Stimulated activated CD4-positive, alpha-beta T cell treated with anti-CD3 and anti-CD28 coated beads, Interleukin-12 subunit alpha, Interleukin-12 subunit beta, amount 100 ng/mL, for 4 hours (primary cell): ENCODE measurements at regions not wholly inside any gene's neighbourhood (a gene's known extent, or its start where the extent isn't known, plus 50 kb on each side); places are given as distances from the start of the nearest gene placed in this dataset.
"Not testable (repeated sequence)": the region's sequence is repeated elsewhere in the genome, so short reads cannot be mapped to it uniquely, and the experiment has no call there.

Experiments
- DNase-seq: peaks from one replicate; pipeline ENCODE4 v3.0.0-alpha.2; 2020

GRCh38 chr2:7609556-7609955 lies 692.3 kb downstream of the RNF144A start:
- no peak for DNase-seq

GRCh38 chr2:7609974-7610373 lies 692.8 kb downstream of the RNF144A start:
- no peak for DNase-seq

DNA sequence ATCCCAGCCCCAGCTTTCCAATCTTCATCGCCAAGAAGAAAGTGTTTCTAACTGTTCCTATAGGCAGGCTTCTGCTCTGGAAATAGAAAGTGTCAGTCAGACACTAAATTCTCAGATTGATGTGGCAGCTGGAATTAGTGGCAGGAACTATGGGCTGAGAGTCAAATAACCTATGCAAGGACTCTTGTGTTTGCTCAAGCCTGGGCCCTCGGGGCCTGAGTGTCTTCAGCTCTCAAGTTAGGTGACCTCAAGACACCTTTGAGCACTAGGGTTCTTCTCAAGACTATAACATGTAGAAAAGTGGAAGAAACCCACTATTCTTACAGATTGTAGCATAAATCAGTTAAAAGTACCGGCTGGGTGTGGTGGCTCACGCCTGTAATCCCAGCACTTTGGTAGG lies 694.5 kb downstream of the RNF144A start:
- DNase-seq, result no peak

DNA sequence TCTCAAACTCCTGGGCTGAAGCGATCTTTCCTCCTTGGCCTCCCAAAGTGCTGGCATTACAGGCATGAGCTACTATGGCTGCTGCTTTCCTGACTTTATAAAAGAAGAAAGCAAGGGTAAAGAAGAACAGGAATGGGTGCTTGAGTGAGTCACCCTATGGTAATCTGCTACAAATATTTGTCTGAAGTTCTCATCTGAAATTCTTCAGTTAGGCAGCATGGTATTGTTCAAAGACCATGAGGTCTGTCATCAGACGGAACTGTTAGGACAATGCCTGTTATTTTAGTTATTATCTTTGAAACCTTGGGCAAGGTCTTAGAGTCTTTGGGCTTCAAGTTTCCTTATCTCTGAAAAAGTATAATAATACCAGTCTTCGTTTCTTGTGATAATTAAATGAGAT lies 695.8 kb downstream of the RNF144A start:
- no peak for DNase-seq

GRCh38 chr2:7613831-7614230 lies 696.6 kb downstream of the RNF144A start:
- DNase-seq, result no peak

DNA sequence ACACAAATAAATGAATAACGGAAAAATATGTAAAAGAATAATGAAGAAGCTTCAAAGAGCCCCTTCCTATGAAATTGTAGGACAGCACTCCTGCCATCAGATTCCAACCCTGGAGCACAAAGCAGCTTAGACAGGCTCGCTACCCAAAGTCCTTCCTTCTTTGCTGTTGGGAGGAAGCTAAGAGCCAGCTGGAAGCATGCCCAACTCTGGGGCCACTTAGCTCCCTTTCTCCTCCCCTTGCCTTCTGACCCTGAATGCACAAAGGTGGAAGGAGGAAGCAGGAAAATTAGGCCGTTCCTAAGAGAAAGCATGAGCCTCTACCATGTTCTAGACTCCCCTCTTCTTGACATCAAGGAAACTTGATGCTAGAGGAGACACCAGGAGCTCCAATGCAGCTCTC lies 700.8 kb downstream of the RNF144A start:
- no peak for DNase-seq

DNA sequence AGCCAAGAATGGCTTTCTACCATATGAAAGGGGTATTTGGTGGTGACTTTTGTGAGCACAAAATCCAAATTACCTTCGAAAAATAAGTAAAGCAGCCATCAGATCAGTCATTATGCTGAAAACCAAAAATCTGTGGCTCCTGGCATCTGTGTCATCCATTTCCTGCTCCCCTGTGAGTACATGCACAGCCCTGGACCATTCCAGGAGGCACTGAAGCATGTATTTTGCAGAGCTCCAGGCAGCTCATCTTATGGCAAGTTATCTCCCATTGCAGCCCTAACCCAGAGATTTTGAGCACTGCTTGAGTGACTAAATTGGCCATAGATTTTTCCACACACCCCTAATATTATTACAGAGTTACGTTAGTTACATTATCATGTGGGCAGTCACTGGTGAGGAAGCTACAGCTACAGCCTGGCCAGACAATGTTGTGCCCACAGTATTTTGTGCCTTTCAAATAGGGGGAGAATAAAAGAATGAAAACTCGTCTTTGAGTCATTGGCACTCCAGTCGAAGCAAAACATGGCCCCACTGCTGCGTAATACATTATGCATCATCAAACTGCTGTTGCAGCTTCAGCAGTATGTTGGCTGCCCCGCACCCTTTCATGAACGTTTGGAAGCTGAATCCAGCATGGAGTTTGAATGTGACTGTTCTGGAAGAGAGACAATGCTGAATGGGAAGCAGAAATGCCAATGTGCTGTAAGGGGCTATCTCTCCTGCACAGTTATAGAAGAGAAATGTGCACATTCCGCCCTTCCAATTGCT lies 702.2 kb downstream of the RNF144A start:
- no peak for DNase-seq

DNA sequence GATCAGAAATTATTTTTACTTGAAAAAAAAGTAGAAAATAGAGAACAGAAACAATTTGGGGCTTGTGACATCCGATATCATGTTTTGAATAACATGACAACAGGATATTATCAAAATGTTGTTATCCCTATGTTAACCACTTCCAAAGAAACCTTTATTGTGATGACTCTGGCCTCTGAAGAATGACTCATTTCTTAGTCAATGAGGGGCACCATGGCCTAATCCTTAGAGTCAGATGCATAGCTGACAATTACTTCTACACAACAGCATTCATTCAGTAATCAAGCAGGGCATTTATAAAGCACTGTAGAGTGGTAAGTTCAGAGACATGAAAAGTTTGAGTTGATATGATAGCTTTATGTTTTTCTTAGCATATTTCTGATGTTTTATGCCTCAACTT lies 703.0 kb downstream of the RNF144A start:
- no peak for DNase-seq

DNA sequence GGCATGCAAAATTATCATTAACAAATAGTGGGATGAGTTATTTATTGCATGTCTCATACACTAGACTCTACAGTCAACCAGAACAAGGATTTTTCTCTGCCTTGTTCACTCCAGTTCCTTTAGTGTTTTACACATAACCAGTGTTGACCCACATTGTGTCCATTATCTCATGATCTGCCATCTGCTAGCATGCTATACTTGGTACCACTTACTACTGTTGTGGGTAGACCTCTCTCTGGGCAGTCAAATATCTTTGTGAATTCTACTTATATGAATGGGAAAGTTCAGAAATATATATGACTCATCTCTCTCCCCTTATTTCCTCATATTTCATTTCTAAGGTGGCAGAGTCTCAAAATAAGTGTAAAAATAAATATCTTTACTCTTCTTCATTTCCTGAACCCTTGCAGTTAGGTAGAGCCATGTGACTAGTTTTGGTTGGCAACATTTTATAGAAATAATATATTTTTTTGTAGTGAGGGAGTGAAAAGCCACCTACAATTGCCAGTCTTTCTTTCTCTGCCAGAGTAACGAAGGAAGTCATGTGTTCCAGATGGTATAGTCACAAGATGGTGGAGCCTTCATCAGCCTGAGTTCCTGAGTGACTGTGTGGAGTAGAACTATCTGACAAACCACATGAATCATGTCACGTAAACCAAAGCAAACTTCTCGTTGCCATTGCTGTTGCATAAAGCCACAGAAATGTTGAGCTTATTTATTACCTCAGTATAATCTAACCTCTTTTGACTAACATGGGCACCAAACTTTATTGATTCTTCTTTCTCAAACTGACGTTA lies 704.0 kb downstream of the RNF144A start:
- no peak for DNase-seq

DNA sequence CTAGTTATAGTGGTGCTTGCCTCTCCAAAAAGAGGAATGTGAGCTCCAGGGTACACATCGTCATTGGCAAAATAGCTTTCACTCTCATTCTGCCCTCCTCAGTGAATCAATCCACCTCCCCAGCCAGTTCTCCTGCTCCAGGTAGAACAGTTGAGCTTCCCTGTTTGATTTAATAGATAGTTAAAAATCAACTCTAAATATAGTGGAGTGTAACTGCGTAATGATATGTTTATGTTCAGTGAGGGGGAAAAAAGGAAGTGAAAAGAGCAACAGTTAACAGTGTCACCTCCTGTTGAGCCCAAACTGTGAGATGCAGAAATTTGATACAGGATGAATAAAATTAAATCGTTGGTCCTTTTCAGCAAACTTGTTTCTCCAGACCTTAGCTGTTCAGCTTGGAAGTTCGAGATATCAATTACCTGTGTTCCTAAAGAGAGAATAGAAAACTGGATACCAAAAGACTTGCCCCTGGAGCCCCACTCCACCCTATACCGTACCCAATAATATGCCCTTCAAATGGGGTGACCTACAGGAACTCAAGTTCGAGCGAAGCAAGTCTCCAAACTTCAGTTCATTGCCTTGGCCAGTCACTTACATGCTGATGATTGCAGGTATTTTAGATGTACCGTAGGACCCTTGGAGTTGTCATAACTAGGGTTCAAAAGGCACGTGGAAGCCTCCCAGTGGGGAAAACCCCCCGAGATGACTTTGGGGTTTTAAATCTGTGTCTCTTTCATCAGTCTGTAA lies 708.4 kb downstream of the RNF144A start:
- DNase-seq, result no peak

DNA sequence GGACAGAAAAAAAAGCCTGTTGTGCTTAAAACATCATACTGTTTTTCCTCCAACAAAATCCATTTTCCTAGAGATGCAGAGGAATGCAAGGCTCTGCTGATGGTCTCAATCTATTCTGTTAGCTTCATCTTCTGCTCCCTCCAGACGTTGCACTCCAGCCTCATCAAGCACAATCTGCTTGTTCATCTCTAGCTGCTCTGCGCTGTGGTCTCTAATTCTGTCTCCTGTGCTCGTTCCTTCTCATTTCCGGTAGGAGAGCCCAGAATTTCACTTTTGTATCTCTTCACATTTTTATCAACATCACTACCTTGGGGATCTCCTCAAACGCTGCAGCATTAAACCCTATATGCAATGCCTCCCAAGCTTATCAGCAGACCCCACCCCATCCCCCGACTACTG lies 708.9 kb downstream of the RNF144A start:
- no peak for DNase-seq

DNA sequence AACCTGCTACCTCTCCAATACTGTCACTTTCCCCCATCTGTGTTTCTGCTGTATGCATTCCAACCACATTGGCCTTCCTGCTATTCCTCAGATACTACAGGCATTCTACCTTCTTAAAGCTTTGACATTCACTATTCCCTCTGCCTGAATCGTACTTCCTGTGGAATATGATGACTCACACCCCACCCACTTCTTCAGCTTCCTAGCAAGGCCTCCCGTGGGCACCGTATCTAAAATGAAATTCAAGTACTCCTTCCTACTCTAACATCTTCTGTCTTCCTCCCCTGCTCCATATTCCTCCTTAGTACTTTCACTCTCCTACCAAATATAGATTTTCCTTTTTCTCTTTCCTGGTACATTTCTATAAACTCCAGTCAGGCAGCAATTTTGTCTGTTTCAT lies 710.4 kb downstream of the RNF144A start:
- DNase-seq, result no peak

DNA sequence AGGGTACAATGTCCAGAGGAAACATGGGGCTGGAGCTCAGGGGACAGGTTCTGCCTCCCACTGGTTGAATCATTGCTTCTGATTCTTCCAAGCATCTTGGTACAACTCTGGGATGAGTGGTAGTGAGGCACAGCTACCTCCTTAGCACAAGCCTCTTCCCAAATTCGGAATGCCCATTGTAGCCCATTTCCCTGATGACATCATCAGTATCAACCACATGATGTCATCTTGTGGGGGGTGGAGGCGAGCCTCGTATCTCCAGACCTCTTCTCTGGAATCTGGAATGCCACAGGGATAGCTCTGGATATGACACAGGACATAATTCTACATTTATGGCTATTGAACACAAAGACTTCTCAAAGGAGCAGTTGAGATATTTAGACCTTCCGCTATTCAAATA lies 715.2 kb downstream of the RNF144A start:
- DNase-seq, result no peak

DNA sequence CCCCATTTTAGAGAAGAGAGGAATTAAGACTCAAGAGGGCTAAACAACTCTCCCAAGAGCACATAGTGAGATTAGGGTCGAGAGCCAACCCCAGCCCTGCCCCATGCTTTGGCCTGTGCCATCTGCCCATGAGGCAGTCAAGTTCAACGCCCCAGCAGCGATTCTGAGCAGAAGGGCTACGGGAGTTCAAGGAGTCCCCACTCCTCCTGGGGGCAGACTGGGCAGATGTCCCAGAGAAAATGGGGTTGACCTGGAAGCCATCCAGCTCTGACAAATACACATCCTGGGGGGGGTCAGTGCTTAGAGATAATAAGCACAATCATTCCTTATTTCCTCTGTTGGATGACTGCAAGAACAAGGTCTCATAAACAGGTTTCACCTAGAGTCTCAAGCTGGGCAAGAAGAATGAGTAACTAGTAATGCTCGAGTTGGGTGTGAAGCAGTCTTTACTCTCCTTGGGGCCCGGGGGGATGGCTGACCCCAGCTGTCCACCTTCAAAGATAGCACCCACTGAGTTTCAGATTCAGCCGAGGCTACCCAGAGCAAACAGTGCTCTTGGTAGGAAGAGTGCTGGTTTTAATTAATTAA lies 716.4 kb downstream of the RNF144A start:
- no peak for DNase-seq

GRCh38 chr2:7634409-7634808 lies 717.2 kb downstream of the RNF144A start:
- no peak for DNase-seq

GRCh38 chr2:7639476-7639875 lies 722.3 kb downstream of the RNF144A start:
- DNase-seq, result no peak

- not testable (repeated sequence) for DNase-seq
Measured at GRCh38 chr2:7641272-7641671, 724.1 kb downstream of the RNF144A start.

DNA sequence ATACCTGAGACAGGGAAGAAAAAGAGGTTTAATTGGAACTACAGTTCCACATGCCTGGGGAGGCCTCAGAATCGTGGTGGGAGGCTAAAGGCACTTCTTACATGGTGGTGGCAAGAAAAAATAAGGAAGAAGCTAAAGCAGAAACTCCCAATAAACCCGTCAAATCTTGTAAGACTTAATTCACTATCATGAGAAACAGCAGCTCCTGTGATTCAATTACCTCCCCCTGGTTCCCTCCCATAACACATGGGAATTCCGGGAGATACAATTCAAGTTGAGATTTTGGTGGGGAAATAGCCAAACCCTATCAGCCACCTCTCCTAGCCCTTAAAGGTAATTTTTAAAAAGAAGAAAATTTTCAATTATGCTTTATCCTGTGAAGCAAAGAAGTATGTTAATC lies 728.8 kb downstream of the RNF144A start:
- DNase-seq, result no peak

GRCh38 chr2:7646661-7647060 lies 729.4 kb downstream of the RNF144A start:
- no peak for DNase-seq

- no peak for DNase-seq
Measured at GRCh38 chr2:7648221-7648795, 731.1 kb downstream of the RNF144A start.

GRCh38 chr2:7649461-7650228 lies 732.4 kb downstream of the RNF144A start:
- DNase-seq, result no peak

GRCh38 chr2:7653617-7654016 lies 736.4 kb downstream of the RNF144A start:
- no peak for DNase-seq
